ENCODE measurements at regions not wholly inside any gene's neighbourhood (a gene's known extent, or its start where the extent isn't known, plus 50 kb on each side); places are given as distances from the start of the nearest gene placed in this dataset.
A peak's percentile ranks its signal among the peaks of the same experiment; 100 is the strongest.

GRCh38 chrX:39859991-39860861, 237.5 kb downstream of the BCOR start (continued):
- TF ChIP-seq RREB1 (CRISPR knock-in tag; IDR thresholded peaks at IDR 0.05) (no peak), MCM2 (IDR thresholded peaks at IDR 0.05; ENCODE audit: low read depth) (no peak), HNRNPK (IDR thresholded peaks at IDR 0.05; ENCODE audit: low read depth, low read length, poor library complexity, severe bottlenecking) (no peak), PCBP1 (IDR thresholded peaks at IDR 0.05; ENCODE audit: low read depth, low read length, poor library complexity, severe bottlenecking) (no peak), ZNF436 (CRISPR knock-in tag; IDR thresholded peaks at IDR 0.05) (no peak), ZNF311 (CRISPR knock-in tag; IDR thresholded peaks at IDR 0.05) (no peak), ETV5 (CRISPR knock-in tag; IDR thresholded peaks at IDR 0.05; ENCODE audit: low read depth) (peak; percentile 70), ZNF212 (CRISPR knock-in tag; IDR thresholded peaks at IDR 0.05) (no peak), SMAD1 (IDR thresholded peaks at IDR 0.05; ENCODE audit: low read depth, low read length, partially characterized antibody) (no peak), ZBTB8A (IDR thresholded peaks at IDR 0.05; ENCODE audit: partially characterized antibody) (no peak), NR3C1 (CRISPR knock-in tag; IDR thresholded peaks at IDR 0.05) (no peak), CHD4 (IDR thresholded peaks at IDR 0.05; ENCODE audit: insufficient read depth, insufficient replicate concordance, low read depth, low read length, poor library complexity, severe bottlenecking) (no peak), CXXC5 (CRISPR knock-in tag; IDR thresholded peaks at IDR 0.05) (no peak), SRSF9 (IDR thresholded peaks at IDR 0.05; ENCODE audit: borderline replicate concordance, low read depth, low read length) (no peak), MEF2A (IDR thresholded peaks at IDR 0.05; ENCODE audit: control insufficient read depth, low read depth, low read length) (0 out of 2 replicates have a peak, but pooled peaks have one; percentile 15), ATF1 (CRISPR knock-in tag; IDR thresholded peaks at IDR 0.05) (no peak), ATF1 (tag; IDR thresholded peaks at IDR 0.05) (peak; percentile 66)
